ENCODE measurements at regions not wholly inside any gene's neighbourhood (a gene's known extent, or its start where the extent isn't known, plus 50 kb on each side); places are given as distances from the start of the nearest gene placed in this dataset.
"Not testable (repeated sequence)": the region's sequence is repeated elsewhere in the genome, so short reads cannot be mapped to it uniquely, and the experiment has no call there.

DNA sequence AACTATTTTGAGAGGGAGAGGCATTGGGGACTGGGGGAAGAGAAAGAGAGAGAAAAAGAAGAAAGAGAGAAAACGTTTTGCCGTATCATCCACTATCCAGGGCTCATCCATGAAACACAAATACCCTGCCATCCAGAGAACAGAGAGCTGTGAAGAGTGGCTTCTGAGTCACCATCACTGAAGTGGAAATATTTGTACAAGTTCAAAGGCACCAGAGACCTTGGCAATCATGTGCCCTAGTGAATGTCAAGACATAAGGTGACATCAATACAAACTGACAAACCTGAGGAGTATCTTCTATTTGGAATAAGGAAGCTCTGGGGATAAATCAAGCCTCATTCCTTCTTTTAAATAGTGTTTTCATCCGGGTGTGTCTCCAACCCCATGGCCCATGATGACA is 197.2 kb upstream of the PROX1 start:
- no peaks in the 10 kb centered on the region for H3K9me3 ChIP-seq (ENCODE audit: control insufficient read depth, insufficient read depth, low read length)
- H4K20me1 ChIP-seq (ENCODE audit: control insufficient read depth, insufficient read depth, low read depth, low read length): no peaks in the 10 kb centered on the region
- H3K4me2 ChIP-seq (ENCODE audit: low read length): no peak overlapping the region
- H3K9me2 ChIP-seq (replicated peaks; ENCODE audit: control insufficient read depth, low read length): no peaks in the 10 kb centered on the region
- H3K4me1 ChIP-seq (ENCODE audit: control insufficient read depth, low read length): no peaks in the 10 kb centered on the region
- no peaks in the 10 kb centered on the region for H3F3A ChIP-seq (ENCODE audit: control insufficient read depth, insufficient read depth)
- H3K27ac ChIP-seq (ENCODE audit: low read depth, low read length): no peak overlapping the region
- no peaks in the 10 kb centered on the region for H3K27me3 ChIP-seq (ENCODE audit: control insufficient read depth, low read length)
- H3K79me2 ChIP-seq (ENCODE audit: control insufficient read depth, low read length): no peaks in the 10 kb centered on the region
- no peak overlapping the region for H3K4me3 ChIP-seq (ENCODE audit: low read length)
- no peak for TF ChIP-seq EZH2phosphoT487 (IDR thresholded peaks at IDR 0.05; ENCODE audit: borderline replicate concordance, low read length)
- TF ChIP-seq, protein P1, sequence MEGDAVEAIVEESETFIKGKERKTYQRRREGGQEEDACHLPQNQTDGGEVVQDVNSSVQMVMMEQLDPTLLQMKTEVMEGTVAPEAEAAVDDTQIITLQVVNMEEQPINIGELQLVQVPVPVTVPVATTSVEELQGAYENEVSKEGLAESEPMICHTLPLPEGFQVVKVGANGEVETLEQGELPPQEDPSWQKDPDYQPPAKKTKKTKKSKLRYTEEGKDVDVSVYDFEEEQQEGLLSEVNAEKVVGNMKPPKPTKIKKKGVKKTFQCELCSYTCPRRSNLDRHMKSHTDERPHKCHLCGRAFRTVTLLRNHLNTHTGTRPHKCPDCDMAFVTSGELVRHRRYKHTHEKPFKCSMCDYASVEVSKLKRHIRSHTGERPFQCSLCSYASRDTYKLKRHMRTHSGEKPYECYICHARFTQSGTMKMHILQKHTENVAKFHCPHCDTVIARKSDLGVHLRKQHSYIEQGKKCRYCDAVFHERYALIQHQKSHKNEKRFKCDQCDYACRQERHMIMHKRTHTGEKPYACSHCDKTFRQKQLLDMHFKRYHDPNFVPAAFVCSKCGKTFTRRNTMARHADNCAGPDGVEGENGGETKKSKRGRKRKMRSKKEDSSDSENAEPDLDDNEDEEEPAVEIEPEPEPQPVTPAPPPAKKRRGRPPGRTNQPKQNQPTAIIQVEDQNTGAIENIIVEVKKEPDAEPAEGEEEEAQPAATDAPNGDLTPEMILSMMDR (IDR thresholded peaks at IDR 0.05; ENCODE audit: low read depth, low read length, poor library complexity, severe bottlenecking): no peak
- no peaks in the 10 kb centered on the region for H3K36me3 ChIP-seq (ENCODE audit: control insufficient read depth, low read length)

DNA sequence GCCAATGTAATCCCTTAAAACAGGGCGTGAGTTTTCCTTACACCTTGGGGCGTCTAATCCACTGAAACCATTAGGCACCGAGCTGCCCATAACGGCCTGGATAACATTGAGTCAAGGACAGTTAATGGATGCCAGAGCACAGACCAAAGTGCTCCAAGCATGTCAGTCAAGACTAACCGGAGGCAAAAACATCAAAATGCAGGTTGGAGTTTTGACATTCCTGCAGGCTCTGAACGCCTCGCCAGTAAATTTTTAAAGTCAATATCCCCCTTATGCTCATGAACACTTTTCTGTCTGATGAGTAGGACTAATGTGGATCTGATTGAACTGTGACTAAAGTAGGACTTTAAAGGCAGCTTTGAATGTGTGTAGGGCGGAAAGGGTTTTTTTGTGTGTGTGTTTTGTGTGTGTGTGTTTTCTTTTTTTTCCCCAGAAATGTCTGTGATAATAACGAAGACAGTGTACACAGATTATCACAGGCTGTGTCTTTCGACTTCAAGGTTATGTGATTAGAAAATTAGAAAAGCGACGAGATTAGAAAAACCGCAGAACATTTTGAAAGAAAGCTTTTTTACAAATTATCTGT is 194.2 kb upstream of the PROX1 start:
- no peaks in the 10 kb centered on the region for H3K27me3 ChIP-seq (ENCODE audit: control insufficient read depth, low read length)
- H3K36me3 ChIP-seq (ENCODE audit: control insufficient read depth, low read length): no peaks in the 10 kb centered on the region

DNA sequence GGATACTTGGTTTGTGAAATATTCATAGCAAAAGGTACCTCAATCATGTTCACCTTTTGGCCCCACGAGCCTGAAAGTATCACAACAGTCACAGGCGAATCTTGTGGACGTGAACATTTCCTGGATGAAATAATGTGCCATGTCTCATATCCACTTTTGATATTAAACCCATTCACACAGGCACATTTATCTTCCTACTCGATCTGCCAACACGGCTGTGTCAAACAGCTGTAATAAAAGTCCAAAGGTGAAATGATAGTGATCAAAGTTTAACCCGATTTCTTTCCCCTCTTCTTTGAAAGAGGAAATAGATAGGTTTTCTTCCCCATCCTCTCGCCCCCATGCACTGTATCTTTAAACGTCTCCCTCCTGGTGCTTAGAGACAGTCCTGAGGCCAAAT is 191.2 kb upstream of the PROX1 start:
- Histone ChIP-seq H3F3A (ENCODE audit: control insufficient read depth, insufficient read depth) (no peaks in the 10 kb centered on the region), H3K4me1 (ENCODE audit: control insufficient read depth, low read length) (no peaks in the 10 kb centered on the region), H3K79me2 (ENCODE audit: control insufficient read depth, low read length) (no peaks in the 10 kb centered on the region), H3K4me3 (ENCODE audit: low read length) (no peak overlapping the region), H3K27me3 (ENCODE audit: control insufficient read depth, low read length) (no peaks in the 10 kb centered on the region), H3K27ac (ENCODE audit: low read depth, low read length) (no peak overlapping the region), H3K4me2 (ENCODE audit: low read length) (no peak overlapping the region), H3K9me3 (ENCODE audit: control insufficient read depth, insufficient read depth, low read length) (no peaks in the 10 kb centered on the region), H4K20me1 (ENCODE audit: control insufficient read depth, insufficient read depth, low read depth, low read length) (no peaks in the 10 kb centered on the region), H3K36me3 (ENCODE audit: control insufficient read depth, low read length) (no peaks in the 10 kb centered on the region), H3K9me2 (replicated peaks; ENCODE audit: control insufficient read depth, low read length) (no peaks in the 10 kb centered on the region)
- TF ChIP-seq, protein P1 (IDR thresholded peaks at IDR 0.05; ENCODE audit: low read depth, low read length, poor library complexity, severe bottlenecking): no peak
- no peak for TF ChIP-seq EZH2phosphoT487 (IDR thresholded peaks at IDR 0.05; ENCODE audit: borderline replicate concordance, low read length)

More for the DNA sequence above, 194.2 kb upstream of the PROX1 start:
- H3K4me3 ChIP-seq (ENCODE audit: low read length): no peak overlapping the region
- no peaks in the 10 kb centered on the region for H3K9me3 ChIP-seq (ENCODE audit: control insufficient read depth, insufficient read depth, low read length)
- TF ChIP-seq EZH2phosphoT487 (IDR thresholded peaks at IDR 0.05; ENCODE audit: borderline replicate concordance, low read length): no peak
- TF ChIP-seq, protein P1 (IDR thresholded peaks at IDR 0.05; ENCODE audit: low read depth, low read length, poor library complexity, severe bottlenecking): no peak
- no peaks in the 10 kb centered on the region for H4K20me1 ChIP-seq (ENCODE audit: control insufficient read depth, insufficient read depth, low read depth, low read length)
- no peaks in the 10 kb centered on the region for H3K9me2 ChIP-seq (replicated peaks; ENCODE audit: control insufficient read depth, low read length)
- H3K27ac ChIP-seq (ENCODE audit: low read depth, low read length): no peak overlapping the region
- H3K4me1 ChIP-seq (ENCODE audit: control insufficient read depth, low read length): no peaks in the 10 kb centered on the region
- H3K4me2 ChIP-seq (ENCODE audit: low read length): no peak overlapping the region
- no peaks in the 10 kb centered on the region for H3K79me2 ChIP-seq (ENCODE audit: control insufficient read depth, low read length)
- no peaks in the 10 kb centered on the region for H3F3A ChIP-seq (ENCODE audit: control insufficient read depth, insufficient read depth)

DNA sequence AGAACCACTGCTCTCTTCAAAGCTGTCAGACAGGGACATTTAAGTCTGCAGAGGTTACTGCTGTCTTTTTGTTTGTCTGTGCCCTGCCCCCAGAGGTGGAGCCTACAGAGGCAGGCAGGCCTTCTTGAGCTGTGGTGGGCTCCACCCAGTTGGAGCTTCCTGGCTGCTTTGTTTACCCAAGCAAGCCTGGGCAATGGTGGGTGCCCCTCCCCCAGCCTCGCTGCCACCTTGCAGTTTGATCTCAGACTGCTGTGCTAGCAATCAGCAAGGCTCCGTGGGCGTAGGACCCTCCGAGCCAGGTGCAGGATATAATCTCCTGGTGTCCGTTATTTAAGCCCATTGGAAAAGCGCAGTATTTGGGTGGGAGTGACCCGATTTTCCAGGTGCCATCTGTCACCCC is 179.5 kb upstream of the PROX1 start:
- H3K36me3 ChIP-seq (ENCODE audit: control insufficient read depth, low read length); H3K4me1 ChIP-seq (ENCODE audit: control insufficient read depth, low read length); H3K9me3 ChIP-seq (ENCODE audit: control insufficient read depth, insufficient read depth, low read length); H3K27me3 ChIP-seq (ENCODE audit: control insufficient read depth, low read length); H3K79me2 ChIP-seq (ENCODE audit: control insufficient read depth, low read length); H3F3A ChIP-seq (ENCODE audit: control insufficient read depth, insufficient read depth); H3K4me2 ChIP-seq (ENCODE audit: low read length); H3K27ac ChIP-seq (ENCODE audit: low read depth, low read length); H4K20me1 ChIP-seq (ENCODE audit: control insufficient read depth, insufficient read depth, low read depth, low read length); H3K4me3 ChIP-seq (ENCODE audit: low read length); H3K9me2 ChIP-seq (replicated peaks; ENCODE audit: control insufficient read depth, low read length): not testable (repeated sequence)
